GM21367 (cell line): ENCODE measurements at regions not wholly inside any gene's neighbourhood (a gene's known extent, or its start where the extent isn't known, plus 50 kb on each side); places are given as distances from the start of the nearest gene placed in this dataset.
"Not testable (repeated sequence)": the region's sequence is repeated elsewhere in the genome, so short reads cannot be mapped to it uniquely, and the experiment has no call there.

Experiments used
- ATAC-seq: cut with Tn5 transposase; IDR thresholded peaks from one replicate; pipeline ENCODE4 v1.9.1; 2021; ENCODE audit not compliant: unreplicated experiment

DNA sequence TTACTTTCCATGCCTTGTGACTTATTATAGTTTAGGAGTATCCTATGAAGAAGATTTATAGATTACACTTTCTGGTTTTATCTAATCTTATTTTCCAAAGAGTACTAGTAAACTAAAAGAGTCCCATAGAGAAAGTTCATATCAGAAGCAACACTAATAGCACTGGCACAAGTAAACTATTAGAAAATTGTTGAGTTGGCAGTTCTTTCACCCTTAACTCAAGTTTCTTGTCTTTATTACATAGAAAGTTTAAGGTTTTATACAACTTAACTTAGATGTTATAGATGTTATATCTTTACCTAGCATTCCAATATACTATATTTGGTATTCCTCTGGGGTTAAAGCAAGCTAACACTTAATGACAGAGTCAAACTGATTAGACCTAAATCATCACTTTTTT, 437.8 kb upstream of the ARRDC3 start:
- no peak for ATAC-seq

DNA sequence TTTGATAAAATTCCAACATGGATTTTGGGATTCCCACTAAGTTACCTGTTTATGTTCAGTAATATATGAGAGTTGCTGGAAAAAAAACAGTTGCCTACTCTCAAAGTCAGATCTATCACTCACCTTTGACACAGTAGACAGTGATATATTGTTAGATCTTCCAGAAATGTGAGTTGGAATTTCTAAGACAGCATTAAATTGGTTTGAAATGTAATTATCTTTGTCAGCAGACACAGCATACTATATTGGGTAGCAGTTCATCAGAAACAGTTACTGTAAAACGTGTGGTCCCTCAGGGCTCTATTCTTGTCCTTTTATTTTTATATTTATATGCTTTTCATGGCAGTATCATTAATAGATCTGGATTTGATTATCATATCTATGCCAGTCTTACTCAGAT, 433.6 kb upstream of the ARRDC3 start:
- ATAC-seq: no peak

DNA sequence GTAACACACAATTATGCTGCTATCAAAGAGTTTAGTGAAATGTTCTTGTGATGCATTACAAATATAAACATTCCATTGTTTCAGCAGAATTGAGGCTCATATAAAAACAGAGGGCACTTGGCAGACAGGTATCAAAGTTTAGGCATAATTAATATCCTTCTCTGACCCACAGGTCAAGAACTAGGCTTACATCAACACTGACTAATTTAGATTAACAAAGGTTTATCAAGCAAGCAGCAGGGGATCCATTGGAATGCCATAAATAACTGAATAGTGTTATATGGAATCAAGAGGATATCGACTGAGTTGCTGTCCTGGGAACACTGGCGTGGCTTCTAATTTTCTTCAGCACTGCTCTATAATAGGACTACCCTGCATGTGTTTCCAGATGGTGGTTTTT, 414.5 kb upstream of the ARRDC3 start:
- ATAC-seq: no peak

DNA sequence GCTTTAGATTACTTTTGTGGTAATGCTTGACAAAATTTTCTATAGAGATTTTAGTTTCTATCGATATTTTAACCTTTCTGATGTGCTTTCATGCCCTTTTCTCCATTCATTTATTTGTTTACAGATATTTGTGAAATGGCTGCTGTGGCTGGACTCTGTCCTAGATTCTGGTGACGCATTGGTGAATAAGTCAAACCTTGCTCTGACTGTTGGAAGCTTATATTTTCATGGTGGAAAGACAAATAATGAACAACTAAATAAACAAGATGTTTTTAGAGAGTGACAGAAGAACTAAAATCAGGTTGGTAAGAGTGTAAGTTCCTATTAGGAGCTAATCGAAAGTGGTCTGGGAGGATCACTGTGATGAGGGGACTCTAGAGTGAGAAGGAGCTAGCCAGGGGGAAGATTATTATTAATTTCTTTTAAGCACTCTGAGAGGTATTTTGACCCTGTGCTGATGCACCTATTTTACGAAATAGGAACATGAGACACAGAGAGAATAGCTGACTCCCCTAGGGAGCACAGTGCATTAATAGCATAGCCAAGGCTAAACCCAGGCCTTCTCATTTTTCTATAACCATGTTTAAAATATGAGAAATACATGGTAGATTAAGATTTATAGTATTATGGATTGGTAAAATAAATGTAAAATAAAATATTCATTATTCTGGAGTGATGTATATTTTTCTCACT, 411.9 kb upstream of the ARRDC3 start:
- ATAC-seq: no peak

DNA sequence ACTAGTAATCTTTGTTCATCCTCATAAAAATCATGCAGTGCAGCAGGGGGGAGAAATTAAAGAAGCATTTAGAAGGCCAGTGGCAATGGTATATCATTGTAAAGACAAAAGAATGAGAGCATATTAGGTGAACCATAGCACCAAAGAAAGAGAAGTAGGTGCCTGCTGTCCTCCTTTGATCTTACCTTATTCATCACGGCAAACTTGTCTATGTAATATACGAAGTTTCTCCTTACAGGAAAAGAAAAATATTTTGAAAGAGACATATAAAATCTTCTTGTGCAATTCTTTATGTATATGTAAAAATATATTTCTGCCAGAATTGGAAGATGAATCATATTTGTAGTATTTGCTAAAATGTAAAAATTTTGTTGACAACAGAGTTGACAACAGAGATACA, 411.3 kb upstream of the ARRDC3 start:
- no peak for ATAC-seq

DNA sequence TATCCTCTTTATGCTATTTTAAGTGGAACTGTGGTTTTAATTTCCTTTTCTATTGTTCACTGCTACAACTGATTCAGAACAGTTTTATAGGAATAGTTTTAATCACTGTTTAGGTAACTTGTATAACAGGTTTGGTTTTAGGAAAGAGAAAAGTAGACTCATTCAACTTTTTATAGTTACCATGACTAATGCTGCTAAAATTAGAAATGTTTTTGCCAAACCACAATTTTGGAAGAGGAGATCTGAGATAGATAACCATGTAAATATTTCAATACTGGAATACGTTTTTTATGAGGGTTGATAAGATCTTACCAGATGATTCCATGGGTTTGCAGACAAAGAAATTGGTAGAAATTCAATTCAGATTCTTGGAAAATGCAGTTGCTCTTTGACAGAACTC, 404.6 kb upstream of the ARRDC3 start:
- no peak for ATAC-seq

DNA sequence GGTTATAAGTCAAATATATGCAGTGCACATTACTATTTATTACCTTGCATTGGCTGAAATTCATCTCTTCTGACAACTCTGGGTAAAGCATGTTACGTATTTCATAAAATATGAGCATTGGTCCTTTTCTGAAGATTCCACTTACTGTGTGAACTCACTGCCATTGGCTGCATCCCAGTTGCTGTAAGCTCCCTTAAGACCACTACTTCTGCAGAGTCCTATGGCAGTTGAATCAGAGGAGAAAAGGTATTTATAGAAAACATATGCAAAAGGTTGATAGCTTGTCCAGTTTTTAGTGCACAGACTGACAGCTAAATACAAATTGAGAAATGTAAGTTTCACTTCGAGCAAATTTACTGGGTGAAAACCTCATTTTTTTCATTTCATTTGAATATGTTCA, 394.6 kb upstream of the ARRDC3 start:
- ATAC-seq: no peak

GRCh38 chr5:91776249-91776648, 393.1 kb upstream of the ARRDC3 start:
- no peak for ATAC-seq

DNA sequence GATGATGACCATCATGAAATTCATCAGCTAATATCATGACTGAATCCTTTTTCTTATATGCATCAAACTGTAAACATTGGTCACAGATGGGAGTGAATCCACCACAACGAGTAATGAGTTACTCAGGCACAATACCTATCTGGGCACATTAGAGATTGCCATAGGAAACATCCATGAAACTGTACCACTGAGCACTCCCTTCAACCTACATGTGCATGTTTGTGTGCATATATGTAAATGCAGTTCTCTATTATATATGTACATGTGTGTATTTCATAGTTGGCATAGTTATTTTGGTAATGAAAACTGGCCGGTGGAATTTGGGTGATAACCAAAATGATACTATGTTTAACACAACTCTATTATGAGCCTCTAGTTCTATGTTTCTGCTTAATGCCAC, 387.3 kb upstream of the ARRDC3 start:
- no peak for ATAC-seq

DNA sequence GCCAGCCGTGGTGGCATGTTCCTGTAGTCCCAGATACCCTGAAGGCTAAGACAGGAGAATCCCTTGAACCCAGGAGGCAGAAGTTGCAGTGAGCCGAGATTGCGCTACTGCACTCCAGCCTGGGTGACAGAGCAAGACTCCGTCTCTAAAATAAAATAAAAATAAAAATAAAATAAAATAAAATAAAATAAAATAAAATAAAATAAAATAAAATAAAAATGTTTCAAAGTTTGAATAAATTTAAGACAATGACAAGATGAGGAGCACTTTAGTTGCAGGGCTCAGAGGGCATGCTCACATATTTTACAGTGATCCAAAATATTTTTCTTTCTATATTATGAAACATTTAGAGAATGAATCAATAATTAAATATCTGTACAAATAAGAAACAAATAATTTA, 374.3 kb upstream of the ARRDC3 start:
- ATAC-seq: not testable (repeated sequence)

GRCh38 chr5:91754990-91755389, 371.9 kb upstream of the ARRDC3 start:
- no peak for ATAC-seq

- ATAC-seq: not testable (repeated sequence)
These were observed 361.4 kb upstream of the ARRDC3 start for GRCh38 chr5:91744470-91744869.

DNA sequence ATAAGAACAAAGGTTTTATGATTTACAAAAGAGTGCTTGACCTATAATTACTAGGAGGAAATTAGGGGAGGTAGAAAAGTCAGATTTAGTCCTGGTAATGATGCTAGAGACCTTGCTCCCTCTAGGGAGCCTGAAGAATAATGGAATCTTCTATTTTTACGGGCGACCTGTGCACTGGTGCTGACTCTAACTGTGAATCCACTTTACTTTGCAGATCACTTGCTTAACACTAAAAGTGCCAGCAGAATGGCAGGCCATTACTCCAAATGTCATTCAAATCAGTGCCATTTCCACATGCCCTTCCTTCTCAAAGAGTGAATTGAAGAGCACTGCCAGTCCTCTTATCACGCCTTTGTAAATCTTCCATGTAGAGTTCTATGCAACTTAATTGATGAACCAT, 359.4 kb upstream of the ARRDC3 start:
- ATAC-seq: no peak

DNA sequence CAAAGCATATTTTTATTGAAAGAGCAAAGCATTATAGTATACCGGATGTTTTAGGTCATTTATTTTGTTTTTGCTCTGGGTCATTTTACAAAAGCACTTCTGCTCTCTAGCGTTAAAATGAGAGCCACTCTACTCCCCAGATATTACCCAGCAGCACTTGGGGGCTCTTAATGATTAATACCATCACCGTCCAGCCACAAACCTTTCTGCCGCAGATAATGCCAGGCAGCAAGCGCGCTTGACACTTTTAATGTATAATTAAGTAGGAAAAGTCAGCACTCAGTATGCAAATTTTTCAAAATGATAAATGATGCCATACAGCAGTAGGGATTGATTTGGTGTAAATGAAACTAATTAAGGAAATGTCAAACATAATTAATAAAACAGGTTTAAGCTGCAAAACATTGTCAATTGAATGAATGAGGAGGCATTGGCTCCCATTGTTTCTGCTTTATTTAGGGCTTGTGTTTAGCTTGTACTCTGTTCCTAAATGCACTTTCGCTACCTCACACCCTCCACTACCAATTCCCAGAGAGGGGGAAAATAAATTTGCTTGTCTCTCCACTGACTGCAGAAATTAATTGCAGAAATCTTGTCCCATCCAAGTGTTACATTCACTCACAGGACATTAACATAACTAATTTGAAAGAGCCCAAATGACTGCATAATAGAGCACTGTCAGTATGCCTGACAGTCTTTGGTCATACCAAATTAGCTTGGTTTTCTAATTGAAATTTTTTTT, 358.8 kb upstream of the ARRDC3 start:
- ATAC-seq: no peak

- no peak for ATAC-seq
These were observed 346.9 kb upstream of the ARRDC3 start for GRCh38 chr5:91730026-91730425.

GRCh38 chr5:91727463-91727862, 344.3 kb upstream of the ARRDC3 start:
- ATAC-seq: no peak

- ATAC-seq: no peak
These were observed 339.8 kb upstream of the ARRDC3 start for GRCh38 chr5:91722736-91723467.

- no peak for ATAC-seq
These were observed 329.6 kb upstream of the ARRDC3 start for GRCh38 chr5:91712718-91713117.

GRCh38 chr5:91707521-91707841, 324.4 kb upstream of the ARRDC3 start:
- no peak for ATAC-seq

GRCh38 chr5:91706785-91707520, 323.8 kb upstream of the ARRDC3 start:
- no peak for ATAC-seq

- no peak for ATAC-seq
These were observed 320.0 kb upstream of the ARRDC3 start for GRCh38 chr5:91703128-91703527.

DNA sequence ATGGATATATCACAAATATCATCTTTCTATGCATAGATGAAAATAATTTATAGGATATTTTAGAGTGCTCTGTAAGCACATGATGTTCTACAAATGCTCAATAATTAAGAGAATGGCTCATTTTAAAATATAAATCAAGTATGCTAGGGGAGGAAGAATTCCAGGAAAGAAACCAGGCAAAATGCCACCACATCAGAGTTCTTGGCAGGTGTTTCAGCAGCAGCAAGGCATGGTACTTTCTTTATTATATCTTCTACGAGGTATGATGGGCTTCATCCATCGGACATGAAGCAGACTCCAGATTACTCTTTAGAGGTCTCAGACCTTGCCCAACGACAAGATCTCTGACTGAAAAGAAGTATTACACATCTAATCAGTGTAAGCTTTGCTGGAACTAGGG, 316.3 kb upstream of the ARRDC3 start:
- ATAC-seq: no peak
